ENCODE measurements at regions not wholly inside any gene's neighbourhood (a gene's known extent, or its start where the extent isn't known, plus 50 kb on each side); places are given as distances from the start of the nearest gene placed in this dataset.

- no peak overlapping the region for H3K4me3 Mint-ChIP-seq
- H3K27ac Mint-ChIP-seq: no peak overlapping the region
- no peaks in the 10 kb centered on the region for H3K27me3 Mint-ChIP-seq
- no peaks in the 10 kb centered on the region for H3K36me3 Mint-ChIP-seq (ENCODE audit: low read depth)
- no peaks in the 10 kb centered on the region for H3K9me3 Mint-ChIP-seq
- no peak for DNase-seq
- no peaks in the 10 kb centered on the region for H3K4me1 Mint-ChIP-seq (ENCODE audit: low read depth)
Observed at GRCh38 chr6:25215881-25216280, 63.3 kb upstream of the CARMIL1 start.

- Mint-ChIP-seq H3K36me3 (ENCODE audit: low read depth) (no peaks in the 10 kb centered on the region), H3K9me3 (no peaks in the 10 kb centered on the region), H3K4me3 (no peak overlapping the region), H3K27me3 (no peaks in the 10 kb centered on the region), H3K27ac (no peak overlapping the region), H3K4me1 (ENCODE audit: low read depth) (no peaks in the 10 kb centered on the region)
- no peak for DNase-seq
Observed at GRCh38 chr6:25217302-25217701, 61.9 kb upstream of the CARMIL1 start.

- H3K27me3 Mint-ChIP-seq: no peaks in the 10 kb centered on the region
- no peak overlapping the region for H3K4me3 Mint-ChIP-seq
- H3K36me3 Mint-ChIP-seq (ENCODE audit: low read depth): no peaks in the 10 kb centered on the region
- no peaks in the 10 kb centered on the region for H3K9me3 Mint-ChIP-seq
- H3K4me1 Mint-ChIP-seq (ENCODE audit: low read depth): no peaks in the 10 kb centered on the region
- no peak for DNase-seq
- no peak overlapping the region for H3K27ac Mint-ChIP-seq
Observed at GRCh38 chr6:25217829-25218228, 61.3 kb upstream of the CARMIL1 start.

GRCh38 chr6:25218346-25218745 lies 60.8 kb upstream of the CARMIL1 start:
- Mint-ChIP-seq H3K27ac (no peak overlapping the region), H3K9me3 (no peaks in the 10 kb centered on the region), H3K4me3 (no peak overlapping the region)

GRCh38 chr6:25219216-25219916 lies 59.8 kb upstream of the CARMIL1 start:
- Mint-ChIP-seq H3K27ac (no peak overlapping the region), H3K9me3 (no peaks in the 10 kb centered on the region), H3K4me3 (no peak overlapping the region), H3K36me3 (ENCODE audit: low read depth) (no peaks in the 10 kb centered on the region), H3K27me3 (peaks cover 6% of the 10 kb centered on the region), H3K4me1 (ENCODE audit: low read depth) (peaks cover 9% of the 10 kb centered on the region)
- DNase-seq: no peak

More at GRCh38 chr6:25218346-25218745, 60.8 kb upstream of the CARMIL1 start:
- H3K27me3 Mint-ChIP-seq: no peaks in the 10 kb centered on the region
- no peaks in the 10 kb centered on the region for H3K4me1 Mint-ChIP-seq (ENCODE audit: low read depth)
- H3K36me3 Mint-ChIP-seq (ENCODE audit: low read depth): no peaks in the 10 kb centered on the region
- DNase-seq: no peak

GRCh38 chr6:25219917-25220278 lies 59.3 kb upstream of the CARMIL1 start:
- DNase-seq: no peak
- Mint-ChIP-seq H3K4me3 (no peak overlapping the region), H3K4me1 (ENCODE audit: low read depth) (peaks cover 11% of the 10 kb centered on the region), H3K9me3 (no peaks in the 10 kb centered on the region), H3K36me3 (ENCODE audit: low read depth) (no peaks in the 10 kb centered on the region), H3K27me3 (peaks cover 9% of the 10 kb centered on the region), H3K27ac (no peak overlapping the region)

GRCh38 chr6:25220857-25221256 lies 58.3 kb upstream of the CARMIL1 start:
- Mint-ChIP-seq H3K4me1 (ENCODE audit: low read depth) (peaks cover 11% of the 10 kb centered on the region), H3K27ac (no peak overlapping the region), H3K36me3 (ENCODE audit: low read depth) (no peaks in the 10 kb centered on the region), H3K27me3 (peaks cover 9% of the 10 kb centered on the region), H3K4me3 (no peak overlapping the region), H3K9me3 (no peaks in the 10 kb centered on the region)
- no peak for DNase-seq

- no peaks in the 10 kb centered on the region for H3K36me3 Mint-ChIP-seq (ENCODE audit: low read depth)
- H3K4me3 Mint-ChIP-seq: no peak overlapping the region
- no peak overlapping the region for H3K27ac Mint-ChIP-seq
- no peaks in the 10 kb centered on the region for H3K9me3 Mint-ChIP-seq
- DNase-seq: no peak
- H3K27me3 Mint-ChIP-seq: peaks cover 9% of the 10 kb centered on the region
- H3K4me1 Mint-ChIP-seq (ENCODE audit: low read depth): peaks cover 11% of the 10 kb centered on the region
Observed at GRCh38 chr6:25222006-25222678, 57.0 kb upstream of the CARMIL1 start.

GRCh38 chr6:25223490-25223991 lies 55.6 kb upstream of the CARMIL1 start:
- peak; percentile 68 for DNase-seq
- H3K9me3 Mint-ChIP-seq: no peaks in the 10 kb centered on the region

GRCh38 chr6:25224242-25224641 lies 54.9 kb upstream of the CARMIL1 start:
- Mint-ChIP-seq H3K9me3 (no peaks in the 10 kb centered on the region), H3K4me3 (peak overlapping the region; percentile 59), H3K27ac (no peak overlapping the region), H3K27me3 (peaks cover 9% of the 10 kb centered on the region), H3K4me1 (ENCODE audit: low read depth) (peaks cover 11% of the 10 kb centered on the region), H3K36me3 (ENCODE audit: low read depth) (no peaks in the 10 kb centered on the region)
- no peak for DNase-seq

More at GRCh38 chr6:25223490-25223991, 55.6 kb upstream of the CARMIL1 start:
- Mint-ChIP-seq H3K4me3 (peak overlapping the region; percentile 59), H3K4me1 (ENCODE audit: low read depth) (peaks cover 11% of the 10 kb centered on the region), H3K36me3 (ENCODE audit: low read depth) (no peaks in the 10 kb centered on the region), H3K27me3 (peaks cover 9% of the 10 kb centered on the region), H3K27ac (no peak overlapping the region)

- no peak overlapping the region for H3K27ac Mint-ChIP-seq
- H3K27me3 Mint-ChIP-seq: peaks cover 9% of the 10 kb centered on the region
- DNase-seq: no peak
- H3K9me3 Mint-ChIP-seq: no peaks in the 10 kb centered on the region
- no peaks in the 10 kb centered on the region for H3K36me3 Mint-ChIP-seq (ENCODE audit: low read depth)
- H3K4me1 Mint-ChIP-seq (ENCODE audit: low read depth): peaks cover 11% of the 10 kb centered on the region
- no peak overlapping the region for H3K4me3 Mint-ChIP-seq
Observed at GRCh38 chr6:25227854-25228253, 51.3 kb upstream of the CARMIL1 start.
